GM18870 (cell line): ENCODE measurements at regions not wholly inside any gene's neighbourhood (a gene's known extent, or its start where the extent isn't known, plus 50 kb on each side); places are given as distances from the start of the nearest gene placed in this dataset.
A peak's percentile ranks its signal among the peaks of the same experiment; 100 is the strongest.

ENCODE experiments used
- ATAC-seq: cut with Tn5 transposase; IDR thresholded peaks from one replicate; pipeline ENCODE4 v1.9.1; 2021; ENCODE audit warnings: moderate library complexity; ENCODE audit not compliant: unreplicated experiment

DNA sequence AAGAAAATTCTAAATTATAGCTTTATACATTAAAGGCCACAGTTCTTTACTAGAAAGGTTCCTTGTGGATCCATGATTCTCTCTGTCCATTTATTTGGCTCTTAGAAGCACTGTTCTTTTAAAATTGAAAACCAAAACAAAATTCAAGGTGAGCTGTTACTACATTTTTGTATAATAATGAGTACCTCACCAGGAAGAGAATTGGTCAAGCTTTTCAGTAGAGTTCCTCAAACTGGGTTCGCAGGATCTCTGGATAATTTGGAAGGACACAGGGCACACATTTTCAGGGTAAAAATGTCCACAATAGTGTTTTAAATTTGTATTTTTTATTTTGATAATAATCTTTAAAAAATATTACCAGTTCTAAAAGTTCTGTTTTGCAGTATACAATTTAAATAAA is 93.0 kb downstream of the PPP1R3A start:
- no peak for ATAC-seq

DNA sequence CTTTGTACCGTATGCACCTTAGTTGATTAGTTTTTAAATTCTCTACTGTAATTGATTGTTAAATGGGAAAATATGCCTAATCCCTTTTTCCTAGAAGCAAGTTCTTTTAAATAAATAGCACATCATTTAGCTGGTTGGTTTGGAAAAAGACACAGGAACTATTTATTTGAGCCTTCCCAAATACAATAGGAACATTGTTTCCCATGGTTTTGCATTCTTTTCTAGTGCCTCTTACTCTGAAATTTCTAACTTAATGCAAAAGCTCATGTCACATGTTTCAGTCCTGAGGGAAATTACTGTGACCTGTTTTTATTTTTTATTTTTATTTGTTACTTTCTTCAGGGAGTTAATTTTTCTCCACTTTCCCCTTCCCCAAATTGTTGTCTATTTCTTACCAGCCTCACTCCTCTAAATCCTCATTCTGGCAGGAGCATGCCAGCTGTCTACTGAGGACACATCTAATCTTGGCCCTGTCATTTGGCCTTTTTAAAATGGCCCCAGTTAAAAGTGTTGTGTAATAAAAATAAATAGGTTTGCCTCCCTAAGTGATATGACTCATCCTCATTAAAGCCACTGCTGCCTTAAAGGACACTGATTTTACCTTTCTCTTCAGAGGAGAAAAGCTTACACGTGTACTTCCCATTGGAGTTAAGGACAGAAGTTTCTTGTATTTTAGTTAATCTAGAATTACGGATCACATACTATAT is 94.5 kb downstream of the PPP1R3A start:
- ATAC-seq: no peak

DNA sequence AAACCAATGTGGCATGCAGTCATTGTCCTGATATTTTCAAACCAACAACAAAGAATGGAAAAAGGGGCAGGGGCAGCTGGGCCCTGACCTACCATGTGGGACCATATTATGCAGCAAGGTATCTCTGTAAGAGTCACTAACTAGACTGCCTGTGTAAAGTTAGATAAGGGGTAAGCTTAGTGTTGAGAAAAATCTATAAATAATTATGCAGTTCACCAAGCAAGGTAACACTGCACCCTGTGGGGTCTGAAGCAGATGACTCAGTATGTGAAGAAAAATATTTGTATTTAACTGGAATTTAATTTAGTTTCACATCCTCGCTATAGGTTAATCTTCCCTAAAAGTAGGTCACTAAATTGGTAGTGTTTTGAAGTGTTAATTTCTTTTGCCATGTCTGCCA is 99.3 kb downstream of the PPP1R3A start:
- no peak for ATAC-seq

DNA sequence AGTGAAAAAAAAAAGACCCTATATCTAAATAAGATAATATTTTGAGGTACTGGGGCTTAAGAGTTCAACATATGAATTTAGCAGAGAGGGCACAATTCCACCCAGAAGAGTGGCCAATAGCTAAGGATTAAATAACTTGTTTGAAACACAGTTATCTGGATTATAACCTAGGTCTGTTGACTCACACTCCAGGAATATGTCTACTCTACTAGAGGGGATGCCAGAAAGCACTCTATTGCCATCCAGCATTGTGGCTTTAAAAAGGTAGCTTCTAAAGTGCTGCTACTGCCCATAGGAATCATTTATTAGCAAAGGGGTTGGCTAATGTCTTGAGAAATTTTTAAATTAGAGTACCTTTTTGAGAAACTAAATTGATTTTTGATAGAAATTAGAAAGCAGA is 102.2 kb downstream of the PPP1R3A start:
- no peak for ATAC-seq

DNA sequence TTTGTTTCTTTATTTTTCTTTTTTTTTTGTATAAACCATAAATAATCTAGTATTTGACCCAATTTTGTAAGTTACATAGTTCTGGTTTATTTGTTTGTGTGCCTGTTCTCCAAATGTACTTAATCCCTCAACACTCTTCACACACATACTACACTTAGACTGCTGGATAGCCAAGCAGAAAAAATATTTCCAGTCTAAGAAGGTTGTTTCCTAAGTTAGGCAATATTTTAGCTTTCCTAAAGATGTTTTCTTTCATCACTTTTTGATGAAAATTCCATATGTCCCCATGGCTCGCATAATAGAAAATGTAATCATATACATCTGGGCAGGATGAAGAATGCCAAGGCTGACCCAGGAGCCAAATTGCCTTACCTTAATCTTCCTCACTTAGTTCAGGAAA is 105.3 kb downstream of the PPP1R3A start:
- no peak for ATAC-seq

DNA sequence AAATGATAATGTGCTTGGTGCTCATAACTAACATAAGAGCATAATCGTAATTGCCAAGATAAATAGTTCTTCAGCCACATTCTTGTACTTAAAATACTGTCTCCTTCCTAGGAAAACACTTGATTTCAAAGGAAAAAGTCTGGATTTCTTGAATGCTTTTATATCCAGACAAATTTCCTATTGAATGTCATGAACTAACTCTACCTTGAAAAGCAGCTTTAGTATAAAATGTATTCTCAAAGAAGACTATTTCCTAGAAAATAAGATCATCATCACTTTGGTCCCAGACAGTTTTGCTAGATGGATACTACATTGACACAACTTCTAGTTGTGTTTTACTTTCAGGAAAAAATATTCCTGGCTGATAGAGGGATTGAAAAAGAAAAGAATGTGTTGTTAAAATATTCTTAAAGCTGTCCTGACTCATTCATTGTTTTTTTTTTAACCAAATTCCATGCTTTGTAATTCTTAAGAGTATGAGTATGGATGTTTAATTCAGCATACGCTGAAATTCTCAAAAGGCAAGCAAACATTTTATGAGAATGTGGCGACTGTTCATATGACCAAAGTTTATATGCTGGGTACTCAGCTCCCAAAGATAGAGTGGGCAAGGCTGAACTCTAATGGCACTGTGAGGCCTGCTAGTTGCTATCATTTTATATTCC is 106.1 kb downstream of the PPP1R3A start:
- no peak for ATAC-seq

DNA sequence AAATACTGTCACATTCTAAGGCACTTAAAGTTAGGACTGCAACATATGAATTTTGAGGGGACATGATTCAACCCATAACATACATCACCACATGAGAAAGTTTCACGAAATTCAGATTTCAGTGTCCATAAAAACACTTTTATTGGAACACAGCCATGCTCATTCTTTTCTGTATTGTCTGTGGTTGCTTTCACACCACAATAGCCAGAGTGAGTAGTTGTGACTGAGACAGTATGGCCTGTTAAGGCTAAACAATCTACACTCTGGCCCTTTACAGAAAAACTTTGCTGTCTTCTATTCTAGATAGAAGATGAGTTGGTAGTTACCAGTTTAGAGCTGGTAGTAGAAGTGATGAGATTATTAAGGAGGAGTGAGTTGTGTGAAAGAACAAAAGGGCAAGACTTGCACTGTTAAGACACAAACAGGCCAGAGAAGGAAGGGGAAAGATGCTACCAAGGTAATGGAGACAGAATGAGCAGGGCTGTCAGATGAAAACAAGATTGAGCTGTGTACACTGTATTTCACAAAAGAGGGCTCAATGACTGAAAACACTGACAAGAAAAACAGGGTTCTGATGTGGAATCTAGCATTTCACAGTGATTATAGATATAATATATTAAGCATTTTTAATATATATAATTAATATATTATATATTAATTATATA is 108.6 kb downstream of the PPP1R3A start:
- ATAC-seq: no peak

DNA sequence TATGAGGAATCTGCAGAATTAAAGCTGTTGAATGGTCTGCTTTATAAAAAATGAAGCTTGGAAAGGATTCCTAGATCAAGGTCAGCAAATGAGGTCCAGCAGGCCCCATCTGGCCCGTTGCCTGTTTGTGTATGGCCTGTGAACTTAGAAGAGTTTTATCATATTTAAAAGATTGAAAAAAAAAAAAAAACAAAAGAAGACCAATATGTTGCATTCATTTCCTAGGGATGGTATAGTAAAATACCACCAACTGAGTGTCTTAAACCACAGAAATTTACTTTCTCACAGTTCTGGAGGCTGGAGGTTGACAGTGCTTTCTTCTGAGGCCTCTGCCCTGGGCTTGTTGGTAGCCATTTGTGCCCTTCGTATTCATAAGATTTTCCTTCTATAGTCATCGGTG is 109.2 kb downstream of the PPP1R3A start:
- ATAC-seq: no peak

DNA sequence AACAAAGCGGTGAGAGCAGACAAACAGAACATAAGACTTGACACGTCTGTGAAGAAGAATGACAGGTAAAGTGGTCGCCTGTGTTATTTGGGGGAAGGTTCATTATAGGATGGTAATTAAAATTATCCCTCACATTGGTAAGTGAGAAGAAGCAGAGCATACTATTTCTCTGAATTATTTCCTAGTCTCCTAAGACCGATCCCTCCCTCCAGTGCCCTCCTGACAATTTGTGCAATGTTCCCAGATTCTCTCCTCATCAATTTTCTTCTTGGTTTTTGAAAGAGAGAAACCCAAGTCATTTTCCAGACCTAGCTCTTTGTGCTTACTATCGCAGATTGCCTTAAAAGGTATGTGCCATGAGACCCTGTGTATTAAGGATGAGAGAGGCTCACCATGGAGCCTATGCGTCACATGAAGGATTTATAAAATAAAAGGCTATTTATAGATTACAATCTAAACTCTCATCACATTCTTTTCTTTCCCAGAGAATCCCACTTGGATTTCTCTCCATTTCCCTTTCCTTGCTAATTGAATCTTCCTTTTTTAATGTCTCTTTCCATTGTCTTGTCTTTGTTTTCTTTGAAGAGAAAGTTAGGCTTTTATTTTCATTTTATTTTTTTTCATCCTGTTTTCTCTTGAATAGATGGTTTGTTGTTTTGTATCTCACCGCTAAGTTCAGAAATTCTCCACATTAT is 112.0 kb downstream of the PPP1R3A start:
- ATAC-seq: no peak

DNA sequence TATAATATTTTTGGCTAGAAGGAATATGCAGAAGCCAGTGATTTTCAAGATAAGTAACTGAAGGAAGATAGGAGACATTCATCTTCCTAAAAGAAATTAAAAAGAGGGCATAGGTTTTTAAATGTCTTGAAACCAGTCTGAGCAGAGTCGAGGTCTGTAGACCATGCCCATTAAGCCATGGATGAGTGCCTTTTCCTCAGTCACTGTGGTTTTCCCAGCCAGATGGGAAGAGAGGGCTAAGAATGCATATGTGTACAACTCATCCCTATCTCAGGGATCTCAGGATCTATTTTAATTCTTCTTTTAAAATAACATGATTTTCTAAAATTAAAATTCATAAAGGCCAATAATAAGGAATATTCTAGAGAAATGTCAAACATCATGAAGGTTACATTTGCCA is 112.8 kb downstream of the PPP1R3A start:
- ATAC-seq: no peak

DNA sequence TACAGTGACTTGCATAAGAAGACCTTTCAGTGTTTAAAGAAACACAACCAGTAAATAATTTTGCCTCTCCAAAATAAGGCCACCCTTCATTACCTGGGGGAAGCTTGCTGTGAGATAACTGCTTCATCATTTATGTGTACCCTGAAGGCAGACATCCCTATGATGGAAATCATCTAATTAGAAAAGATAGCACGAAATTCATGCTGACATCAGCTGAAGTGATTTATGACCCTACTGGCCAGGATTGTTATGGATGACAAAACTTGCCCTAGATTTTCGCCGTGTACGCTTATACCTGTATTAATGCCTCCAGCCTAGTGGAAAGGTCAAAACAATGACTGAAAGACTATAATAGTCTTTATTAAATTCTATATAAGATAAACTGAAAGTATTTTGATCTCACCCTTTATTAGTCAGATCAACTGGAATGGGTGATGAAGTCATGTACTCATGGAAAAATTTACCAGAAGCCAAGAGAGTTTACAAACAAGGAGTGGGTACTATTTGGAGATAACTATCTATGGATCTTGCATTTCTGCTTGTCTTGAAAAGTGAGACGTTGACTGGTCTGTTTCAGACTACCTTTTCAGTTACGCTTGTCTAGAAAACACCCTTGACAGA is 114.2 kb downstream of the PPP1R3A start:
- ATAC-seq: no peak

DNA sequence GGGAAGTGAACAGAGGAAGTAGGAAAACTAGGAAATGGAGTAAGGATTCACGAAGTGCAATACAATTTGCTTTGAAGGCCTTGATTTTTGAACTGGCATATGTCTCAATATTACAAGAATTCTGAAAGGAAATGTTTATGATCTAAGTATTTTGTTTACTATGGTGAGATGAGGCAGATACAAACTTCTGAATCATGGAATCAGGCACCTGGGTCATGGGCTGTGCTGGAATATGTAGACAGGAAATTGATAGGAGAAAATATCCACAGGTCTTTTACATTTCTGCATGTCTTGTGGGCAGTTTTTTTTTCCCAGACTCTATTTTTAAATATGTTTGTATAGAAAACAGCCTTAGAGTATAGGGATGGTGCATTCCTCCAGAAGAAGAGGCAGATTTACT is 117.1 kb downstream of the PPP1R3A start:
- ATAC-seq: no peak

DNA sequence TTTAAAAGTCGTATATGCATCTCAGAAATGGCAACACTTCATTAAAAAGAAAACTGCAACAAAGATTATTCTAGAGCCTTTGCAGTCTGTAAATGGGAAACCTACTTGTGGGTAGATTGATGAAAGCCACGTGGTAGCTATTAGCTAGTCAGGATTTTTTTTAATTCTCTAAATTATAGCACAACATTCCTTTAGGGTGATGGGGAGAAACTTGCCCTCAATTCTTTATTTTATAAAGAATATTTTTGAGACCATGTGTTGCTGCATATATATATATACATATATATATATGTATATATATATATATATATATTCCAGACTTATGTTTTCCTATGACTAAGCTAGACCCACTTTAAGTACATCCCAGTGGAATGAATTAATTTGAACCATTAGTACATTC is 118.0 kb downstream of the PPP1R3A start:
- ATAC-seq: no peak

DNA sequence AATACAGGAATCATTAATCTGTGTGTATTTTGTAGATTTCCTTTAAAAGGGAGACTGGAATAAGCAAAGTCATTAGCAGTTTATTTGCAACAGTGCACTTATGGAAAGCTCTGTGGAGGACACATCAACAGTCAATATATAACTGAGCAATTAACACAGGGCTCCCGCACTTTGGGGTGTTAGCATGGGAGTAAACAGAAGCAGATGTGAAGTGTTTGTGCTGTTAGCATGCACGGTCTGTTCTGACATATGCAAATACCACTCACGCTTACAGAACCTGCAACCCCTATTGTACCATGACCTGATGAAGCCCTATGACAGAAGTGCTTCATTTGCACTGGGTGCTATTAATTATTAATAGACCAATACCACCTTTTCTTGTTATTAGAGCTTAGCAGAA is 118.9 kb downstream of the PPP1R3A start:
- peak; percentile 99 for ATAC-seq

DNA sequence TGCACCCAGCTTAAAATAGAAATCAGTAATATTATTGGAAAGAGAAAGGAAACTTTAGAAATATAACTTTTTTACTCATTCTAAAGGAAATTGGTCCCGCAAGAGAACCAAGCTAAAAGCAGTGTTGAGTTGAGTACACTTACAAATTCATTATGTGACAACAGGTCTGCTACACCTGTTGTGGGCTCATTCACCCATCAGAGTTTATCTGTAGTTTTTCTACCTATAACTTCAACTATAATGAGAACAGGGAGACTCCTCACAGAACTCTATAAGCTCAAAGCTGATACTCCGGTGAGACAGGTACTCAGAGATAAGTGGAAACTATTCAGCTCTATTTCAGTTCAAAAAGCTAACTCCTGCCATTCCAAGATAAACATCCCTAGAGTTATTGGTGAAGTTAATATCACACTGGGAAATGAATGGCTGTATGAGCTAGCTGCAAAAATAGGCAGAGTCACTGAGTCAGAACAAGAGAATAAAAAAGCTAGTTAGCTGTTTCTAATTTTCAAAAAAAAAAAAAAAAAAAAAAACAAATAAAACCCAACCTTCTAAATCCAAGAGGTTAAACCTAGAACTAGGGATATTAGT is 121.3 kb downstream of the PPP1R3A start:
- no peak for ATAC-seq

DNA sequence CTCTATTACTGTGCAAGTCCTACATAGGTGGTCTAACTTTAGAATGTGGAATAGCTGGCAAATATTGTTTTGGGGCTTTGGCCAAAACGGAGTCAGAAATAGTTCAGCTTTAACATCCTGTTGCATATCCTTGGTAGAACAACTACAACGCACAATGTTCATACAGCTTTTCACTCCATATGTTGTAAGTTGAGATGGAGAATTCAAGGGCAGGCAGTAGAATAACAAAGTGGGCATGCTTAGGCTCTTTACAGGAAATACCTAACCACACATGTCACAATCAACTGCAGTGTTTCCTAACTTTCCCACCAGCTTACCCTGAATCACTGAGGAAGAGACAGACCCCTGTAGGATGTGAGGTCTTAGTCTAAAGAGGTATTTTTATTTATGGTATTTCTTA is 122.3 kb downstream of the PPP1R3A start:
- ATAC-seq: no peak

DNA sequence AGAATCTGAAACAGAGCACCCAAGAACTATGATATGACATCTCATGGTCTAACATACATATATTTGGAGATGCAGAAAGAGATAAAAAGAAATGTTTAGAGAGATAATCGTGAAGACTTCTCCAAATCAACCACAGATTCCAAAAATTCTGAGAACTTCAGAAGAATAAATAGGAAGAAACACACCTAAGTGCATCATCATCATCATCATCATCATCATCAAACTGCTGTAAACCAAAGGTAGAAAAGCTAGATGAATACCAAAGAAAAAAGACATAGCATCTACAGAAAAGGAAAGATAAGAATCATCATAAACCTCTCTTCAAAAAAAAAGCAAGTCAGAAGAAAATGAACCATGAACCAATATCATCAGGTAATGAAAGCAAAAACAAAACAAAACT is 124.2 kb downstream of the PPP1R3A start:
- ATAC-seq: no peak

DNA sequence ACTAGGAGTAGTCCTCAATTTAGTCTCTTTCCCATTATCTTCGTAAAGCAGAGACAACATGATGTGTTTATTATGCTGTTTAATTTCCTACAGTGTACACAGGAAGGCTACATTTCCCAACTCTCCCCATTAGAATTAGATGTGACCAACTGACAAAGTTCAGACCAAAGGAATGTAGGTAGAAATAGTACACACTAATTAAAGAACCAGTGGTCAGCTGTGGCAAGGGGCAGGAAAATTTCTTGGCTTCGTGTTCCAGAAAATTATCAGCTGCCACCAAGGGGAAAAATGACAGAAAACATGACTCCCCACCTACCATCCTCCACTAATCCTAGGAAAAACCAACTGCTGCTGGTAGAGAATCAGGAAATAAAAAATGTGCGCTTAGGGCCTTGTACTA is 125.6 kb downstream of the PPP1R3A start:
- no peak for ATAC-seq

DNA sequence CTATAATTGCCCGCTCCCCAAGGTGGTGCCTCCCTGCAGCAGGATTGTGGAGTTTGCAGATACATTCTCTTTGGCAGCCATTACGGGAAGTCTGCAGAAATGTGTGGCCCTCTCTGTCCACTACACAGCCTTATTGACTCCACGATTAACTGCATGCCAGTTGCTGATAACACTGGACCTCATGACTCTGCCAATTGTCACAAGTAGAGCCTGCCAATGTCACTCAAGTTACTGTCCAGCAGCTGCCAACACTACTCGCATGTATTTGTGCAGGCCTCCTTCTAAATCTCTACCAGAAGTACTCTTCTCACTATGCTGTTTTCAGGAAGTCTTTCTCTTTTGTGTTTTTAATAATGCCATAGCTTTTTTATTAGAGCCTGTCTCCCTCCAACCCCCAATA is 128.8 kb downstream of the PPP1R3A start:
- ATAC-seq: no peak

DNA sequence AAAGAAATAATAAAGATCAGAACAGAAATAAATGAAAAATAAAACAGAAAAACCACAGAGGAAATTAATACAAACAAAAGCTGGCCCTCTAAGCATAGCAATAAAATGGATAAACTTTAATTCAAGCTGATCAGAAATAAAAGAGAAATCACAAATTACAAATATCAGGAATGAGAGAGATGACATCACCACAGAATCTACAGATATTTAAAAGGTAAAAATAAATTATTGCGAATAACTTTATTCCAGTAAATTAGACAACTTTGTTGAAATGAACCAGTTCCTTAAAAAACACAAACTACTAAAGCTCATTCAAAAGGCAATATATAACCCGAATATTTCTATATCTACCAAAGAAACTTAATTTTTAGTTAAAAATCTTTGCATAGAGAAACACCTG is 131.7 kb downstream of the PPP1R3A start:
- no peak for ATAC-seq

DNA sequence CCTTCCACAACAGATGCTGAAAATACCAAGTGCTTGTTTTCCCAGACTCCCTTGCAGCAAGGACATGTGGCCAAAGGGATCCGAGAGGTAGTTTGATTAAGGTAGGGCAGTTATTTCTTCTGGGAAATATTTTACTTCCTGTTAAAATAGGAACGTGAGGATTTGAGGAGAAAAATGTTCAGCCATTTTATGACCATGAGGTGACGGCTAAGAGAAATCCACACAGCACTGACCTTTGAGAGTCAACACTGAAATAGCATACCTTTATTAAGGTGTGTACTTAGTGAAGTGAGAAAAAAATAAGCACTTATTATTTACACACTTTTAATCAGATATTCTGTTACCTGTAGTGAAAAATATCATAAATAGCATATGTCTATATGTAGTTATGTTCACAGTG is 133.9 kb downstream of the PPP1R3A start:
- ATAC-seq: no peak
